Esophagus muscularis mucosa (tissue), 4 donors: ENCODE measurements at regions not wholly inside any gene's neighbourhood (a gene's known extent, or its start where the extent isn't known, plus 50 kb on each side); places are given as distances from the start of the nearest gene placed in this dataset.
"Not testable (repeated sequence)": the region's sequence is repeated elsewhere in the genome, so short reads cannot be mapped to it uniquely, and the experiment has no call there.

Source experiments
- DNase-seq: peaks from one replicate; pipeline ENCODE4 v3.0.0-alpha.2; 2017; ENCODE audit errors: extremely low spot score
- H3K27ac ChIP-seq, 4 donors: fragments of 200-600 bp; sonication (generic); replicated peaks in 1 of 4; 1 replicate in 3 of 4; 2 replicates in 1 of 4; pipeline ENCODE4 v1.5.1; 2016 to 2019; ENCODE audit warnings: mild to moderate bottlenecking in 1 of 4
- H3K27me3 ChIP-seq, 4 donors: fragments of 200-600 bp; sonication (generic); one replicate each; pipeline versions ENCODE4 v1.5.1 to v1.6.0; 2016 to 2019
- H3K36me3 ChIP-seq, 4 donors: fragments of 200-600 bp; sonication (generic); one replicate each; pipeline ENCODE4 v1.5.1; 2016 to 2019
- H3K4me1 ChIP-seq, 4 donors: fragments of 200-600 bp; sonication (generic); one replicate each; pipeline ENCODE4 v1.5.1; 2016 to 2019
- H3K4me3 ChIP-seq, 4 donors: fragments of 200-600 bp; sonication (generic); 1 replicate in 2 of 4; 2 replicates in 2 of 4; pipeline ENCODE4 v1.5.1; 2016 to 2019; ENCODE audit warnings: mild to moderate bottlenecking in 4 of 4, moderate library complexity in 1 of 4
- H3K9me3 ChIP-seq, 4 donors: fragments of 200-600 bp; sonication (generic); 1 replicate in 3 of 4; 2 replicates in 1 of 4; pipeline ENCODE4 v1.5.1; 2016 to 2019
- EP300 ChIP-seq: sonication (generic); formaldehyde crosslinking; IDR thresholded peaks from one replicate; pipeline ENCODE4 v1.6.1; 2017; ENCODE audit warnings: antibody characterized with exemption
- POLR2A ChIP-seq: fragments of 450-650 bp; IDR thresholded peaks from one replicate; pipeline ENCODE4 v1.6.1; 2017; ENCODE audit warnings: antibody characterized with exemption, moderate library complexity, mild to moderate bottlenecking, low read depth
- POLR2AphosphoS5 ChIP-seq, 2 donors: sonication (generic); formaldehyde crosslinking; IDR thresholded peaks; one replicate each; pipeline ENCODE4 v1.6.1; 2017; ENCODE audit warnings: antibody characterized with exemption in 2 of 2
- WGBS: methylation state at CpG from one replicate; pipeline ENCODE4 v1.1.5; 2018; 5-methylcytosine and 5-hydroxymethylcytosine counted together
- intact Hi-C: fragments of 100-400 bp; cut with DNase I; formaldehyde crosslinking; loops from one replicate; pipeline ENCODE4 v1.15.1; 2023
- TF ChIP-seq, protein P1 (sequence below), 3 experiments: fragments of 200-600 bp in 2 of 3; fragments of 450-650 bp in 1 of 3; sonication (generic) in 2 of 3; IDR thresholded peaks; one replicate each; pipeline ENCODE4 v1.5.1; 2017 to 2019; ENCODE audit warnings: antibody characterized with exemption in 3 of 3, mild to moderate bottlenecking in 2 of 3, moderate library complexity in 1 of 3

DNA sequence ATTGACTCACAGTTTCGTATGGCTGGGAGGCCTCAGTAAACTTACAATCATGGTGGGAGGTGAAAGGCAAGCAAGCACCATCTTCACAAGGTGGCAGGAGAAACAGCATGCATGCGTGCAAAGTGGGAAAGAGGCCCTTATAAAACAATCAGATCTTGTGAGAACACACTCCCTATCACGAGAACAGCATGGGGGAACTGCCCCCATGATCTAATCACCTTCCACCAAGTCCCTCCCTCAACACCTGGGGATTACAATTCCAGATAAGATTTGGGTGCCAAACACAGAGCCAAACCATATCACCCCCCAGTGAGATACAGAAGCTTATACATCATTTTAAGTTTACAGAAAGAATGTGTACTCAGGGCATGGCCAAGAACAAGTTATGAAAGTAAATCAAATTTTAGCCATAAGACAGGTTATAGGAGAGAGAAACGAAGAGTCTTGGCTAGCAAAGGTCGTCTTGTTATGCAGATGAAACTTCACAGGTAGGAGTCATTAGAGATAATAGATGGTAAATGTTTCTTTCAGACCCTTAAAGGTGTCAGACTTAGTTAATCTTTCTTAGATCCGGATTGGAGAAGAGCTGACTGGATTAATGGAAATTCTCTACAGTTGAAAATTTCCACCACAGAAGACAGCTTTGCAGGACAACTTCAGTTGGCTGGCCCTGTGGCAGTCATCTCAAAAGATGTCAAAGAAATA lies 79.8 kb upstream of the SEL1L start:
- no peaks in the 10 kb centered on the region for H3K4me1 ChIP-seq
- no peak overlapping the region for H3K4me3 ChIP-seq
- H3K36me3 ChIP-seq, result no peaks in the 10 kb centered on the region
- no peaks in the 10 kb centered on the region for H3K9me3 ChIP-seq
- intact Hi-C loops, result no loop called here
- H3K27me3 ChIP-seq, result peaks cover 0 to 5% (median 0%) of the 10 kb centered on the region in 4 donors
- 72% methylated on average over 6 of the region's 6 CpGs for WGBS
- no peak overlapping the region for H3K27ac ChIP-seq
- TF ChIP-seq, protein P1, sequence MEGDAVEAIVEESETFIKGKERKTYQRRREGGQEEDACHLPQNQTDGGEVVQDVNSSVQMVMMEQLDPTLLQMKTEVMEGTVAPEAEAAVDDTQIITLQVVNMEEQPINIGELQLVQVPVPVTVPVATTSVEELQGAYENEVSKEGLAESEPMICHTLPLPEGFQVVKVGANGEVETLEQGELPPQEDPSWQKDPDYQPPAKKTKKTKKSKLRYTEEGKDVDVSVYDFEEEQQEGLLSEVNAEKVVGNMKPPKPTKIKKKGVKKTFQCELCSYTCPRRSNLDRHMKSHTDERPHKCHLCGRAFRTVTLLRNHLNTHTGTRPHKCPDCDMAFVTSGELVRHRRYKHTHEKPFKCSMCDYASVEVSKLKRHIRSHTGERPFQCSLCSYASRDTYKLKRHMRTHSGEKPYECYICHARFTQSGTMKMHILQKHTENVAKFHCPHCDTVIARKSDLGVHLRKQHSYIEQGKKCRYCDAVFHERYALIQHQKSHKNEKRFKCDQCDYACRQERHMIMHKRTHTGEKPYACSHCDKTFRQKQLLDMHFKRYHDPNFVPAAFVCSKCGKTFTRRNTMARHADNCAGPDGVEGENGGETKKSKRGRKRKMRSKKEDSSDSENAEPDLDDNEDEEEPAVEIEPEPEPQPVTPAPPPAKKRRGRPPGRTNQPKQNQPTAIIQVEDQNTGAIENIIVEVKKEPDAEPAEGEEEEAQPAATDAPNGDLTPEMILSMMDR (IDR thresholded peaks at IDR 0.05), result no peak
- TF ChIP-seq POLR2AphosphoS5 (IDR thresholded peaks at IDR 0.05) (no peak), POLR2A (no peak), EP300 (no peak)
- DNase-seq, result no peak

DNA sequence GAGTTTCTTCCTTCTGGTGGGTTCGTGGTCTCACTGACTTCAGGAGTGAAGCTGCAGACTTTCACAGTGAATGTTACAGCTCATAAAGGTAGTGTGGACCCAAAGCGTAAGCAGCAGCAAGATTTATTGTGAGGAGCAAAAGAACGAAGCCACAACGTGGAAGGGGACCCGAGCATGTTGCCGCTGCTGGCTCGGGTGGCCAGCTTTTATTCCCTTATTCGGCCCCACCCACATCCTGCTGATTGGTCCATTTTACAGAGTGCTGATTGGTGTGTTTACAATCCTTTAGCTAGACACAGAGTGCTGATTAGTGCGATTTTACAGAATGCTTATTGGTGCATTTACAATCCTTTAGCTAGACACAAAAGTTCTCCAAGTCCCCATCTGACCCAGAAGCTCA lies 80.6 kb upstream of the SEL1L start:
- DNase-seq, H3K9me3 ChIP-seq, H3K36me3 ChIP-seq, H3K4me3 ChIP-seq, H3K4me1 ChIP-seq, H3K27ac ChIP-seq, H3K27me3 ChIP-seq, intact Hi-C loops: not testable (repeated sequence)
- WGBS, result 91% methylated on average over 9 of the region's 9 CpGs

DNA sequence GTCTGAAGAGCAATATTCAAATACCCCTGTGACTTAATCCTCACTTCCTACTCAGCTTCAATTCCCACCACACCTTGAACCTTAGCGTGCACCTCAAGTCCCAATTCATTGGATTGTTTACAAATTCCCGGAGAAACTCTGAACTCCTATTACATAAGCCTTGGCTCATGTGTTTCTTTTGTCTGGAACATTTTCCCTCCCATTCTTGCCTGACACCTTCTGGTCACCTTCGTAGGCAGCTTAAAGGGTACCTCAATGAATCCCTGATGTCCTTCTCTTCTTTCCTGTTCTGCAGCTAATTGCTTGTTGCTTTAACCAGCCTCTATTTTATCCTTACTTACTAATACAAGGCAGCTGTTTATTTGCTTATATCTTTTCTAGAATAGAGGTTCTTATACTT lies 85.0 kb upstream of the SEL1L start:
- Histone ChIP-seq H3K9me3 (no peaks in the 10 kb centered on the region), H3K4me1 (no peaks in the 10 kb centered on the region), H3K27ac (no peak overlapping the region), H3K27me3 (peaks cover 0 to 3% (median 0%) of the 10 kb centered on the region in 4 donors), H3K36me3 (no peaks in the 10 kb centered on the region), H3K4me3 (no peak overlapping the region)
- intact Hi-C loops, result no loop called here
- WGBS, result 56% methylated on average over 3 of the region's 3 CpGs
- no peak for TF ChIP-seq POLR2AphosphoS5 (IDR thresholded peaks at IDR 0.05)
- TF ChIP-seq, protein P1 (IDR thresholded peaks at IDR 0.05), result no peak
- no peak for TF ChIP-seq POLR2A
- TF ChIP-seq EP300, result no peak
- no peak for DNase-seq

DNA sequence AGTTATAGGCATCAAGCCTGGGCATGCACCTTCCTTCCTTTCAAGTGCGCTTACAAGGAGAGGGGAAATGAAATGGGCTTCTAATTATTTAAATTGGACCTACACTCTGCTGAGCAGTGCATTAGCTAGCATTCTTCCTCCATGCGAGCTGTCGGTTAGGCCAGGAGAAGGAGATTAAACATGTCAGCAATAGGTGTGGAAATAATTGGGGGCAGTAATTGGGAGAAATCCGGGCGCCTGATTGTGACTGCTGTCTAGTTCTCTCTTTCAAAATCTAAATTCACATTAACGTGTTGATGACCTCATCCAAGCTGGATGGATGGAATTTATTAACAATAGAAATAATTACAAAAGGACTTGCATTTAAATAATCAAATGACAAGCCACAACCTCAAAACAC lies 86.2 kb upstream of the SEL1L start:
- 91% methylated on average over 6 of the region's 6 CpGs for WGBS
- Histone ChIP-seq H3K27me3 (peaks cover 0 to 8% (median 0%) of the 10 kb centered on the region in 4 donors), H3K9me3 (no peaks in the 10 kb centered on the region), H3K4me3 (no peak overlapping the region), H3K27ac (no peak overlapping the region), H3K4me1 (no peaks in the 10 kb centered on the region), H3K36me3 (no peaks in the 10 kb centered on the region)
- no peak for DNase-seq
- intact Hi-C loops, result no loop called here
- TF ChIP-seq, protein P1 (IDR thresholded peaks at IDR 0.05), result no peak
- TF ChIP-seq POLR2AphosphoS5 (IDR thresholded peaks at IDR 0.05) (no peak), POLR2A (no peak), EP300 (no peak)

DNA sequence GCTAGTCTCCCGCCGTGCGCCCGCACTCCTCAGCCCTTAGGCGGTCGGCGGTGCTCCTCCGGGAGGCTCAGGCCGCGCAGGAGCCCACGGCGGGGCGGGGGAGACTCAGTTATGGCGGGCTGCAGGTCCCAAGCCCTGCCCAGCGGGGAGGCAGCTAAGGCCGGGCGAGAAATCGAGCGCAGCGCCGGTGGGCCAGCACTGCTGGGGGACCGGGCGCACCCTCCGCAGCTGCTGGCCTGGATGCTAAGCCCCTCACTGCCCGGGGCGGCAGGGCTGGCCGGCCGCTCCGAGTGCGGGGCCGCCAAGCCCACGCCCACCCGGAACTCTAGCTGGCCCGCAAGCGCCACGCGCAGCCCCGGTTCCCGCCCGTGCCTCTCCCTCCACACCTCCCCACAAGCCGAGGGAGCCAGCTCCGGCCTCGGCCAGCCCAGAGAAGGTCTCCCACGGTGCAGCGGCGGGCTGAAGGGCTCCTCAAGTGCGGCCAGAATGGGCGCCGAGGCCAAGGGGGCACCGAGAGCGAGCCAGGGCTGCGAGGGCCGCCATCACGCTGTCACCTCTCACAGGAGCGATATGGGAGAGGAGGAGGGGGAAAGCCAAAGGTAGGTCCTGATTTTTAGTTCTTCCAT lies 90.2 kb upstream of the SEL1L start:
- H3K9me3 ChIP-seq, H3K4me3 ChIP-seq, H3K27ac ChIP-seq, DNase-seq, H3K36me3 ChIP-seq, intact Hi-C loops, H3K4me1 ChIP-seq, H3K27me3 ChIP-seq: not testable (repeated sequence)
- 95% methylated on average over 22 of the region's 55 CpGs for WGBS

DNA sequence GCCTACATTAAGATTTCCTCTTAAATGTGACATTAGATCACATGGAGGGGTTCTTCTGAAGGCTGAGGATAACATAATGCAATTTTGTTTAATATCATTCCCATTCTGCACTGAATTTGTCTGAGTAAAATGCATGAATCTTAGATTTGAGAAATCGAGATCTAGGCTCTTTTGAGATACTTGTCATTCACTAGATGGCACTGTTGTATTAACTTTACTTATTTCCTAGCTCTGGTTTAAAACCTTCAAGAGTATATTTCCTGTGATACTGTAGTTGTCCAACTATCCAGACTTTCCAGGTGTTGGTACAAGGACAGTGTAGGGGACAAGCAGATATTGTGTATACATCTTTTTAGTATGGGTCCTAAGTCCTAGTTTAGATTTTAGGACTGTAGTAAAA lies 91.7 kb upstream of the SEL1L start:
- TF ChIP-seq EP300 (no peak), POLR2AphosphoS5 (IDR thresholded peaks at IDR 0.05) (no peak), POLR2A (no peak)
- TF ChIP-seq, protein P1 (IDR thresholded peaks at IDR 0.05), result peak; percentile 24 to 42 (median 33)
- intact Hi-C loops, result no loop called here
- no peak overlapping the region for H3K4me3 ChIP-seq
- H3K9me3 ChIP-seq, result no peaks in the 10 kb centered on the region
- H3K4me1 ChIP-seq, result no peaks in the 10 kb centered on the region
- H3K27me3 ChIP-seq, result peaks cover 0 to 8% (median 0%) of the 10 kb centered on the region in 4 donors
- H3K27ac ChIP-seq, result no peak overlapping the region
- no peaks in the 10 kb centered on the region for H3K36me3 ChIP-seq
- 4% methylated on average over 1 of the region's 1 CpG for WGBS
- no peak for DNase-seq
